B cell (primary cell): ENCODE measurements at regions not wholly inside any gene's neighbourhood (a gene's known extent, or its start where the extent isn't known, plus 50 kb on each side); places are given as distances from the start of the nearest gene placed in this dataset.

ENCODE experiments used
- ATAC-seq: fragments of 200-7000 bp; cut with Tn5 transposase; one replicate; pipeline ENCODE4 v1.10.0; 2021; ENCODE audit warnings: low read depth, mild to moderate bottlenecking, moderate number of reproducible peaks, moderate library complexity
- CTCF ChIA-PET: fragments of 350-600 bp; sonication (Branson Sonifier 250); formaldehyde crosslinking; loops from one replicate; lab custom pipeline; 2021; ENCODE audit warnings: antibody characterized with exemption, inconsistent platforms; lab: Charles Lee
- POLR2A ChIA-PET: fragments of 350-600 bp; sonication (Branson Sonifier 250); formaldehyde crosslinking; loops from one replicate; lab custom pipeline; 2021; ENCODE audit warnings: antibody characterized with exemption; lab: Charles Lee
- DNase-seq: peaks from one replicate; pipeline ENCODE4 v3.0.0; 2013
- H2AFZ ChIP-seq: 2 replicates; pipeline ENCODE4 v1.6.1; 2012; ENCODE audit warnings: mild to moderate bottlenecking, low read depth, low read length; ENCODE audit not compliant: insufficient read depth, poor library complexity, severe bottlenecking
- H3K27ac ChIP-seq, 2 donors: 1 replicate in 1 of 2; 2 replicates in 1 of 2; pipeline ENCODE4 v1.5.1; 2012 to 2013; ENCODE audit warnings: low read length in 2 of 2, mild to moderate bottlenecking in 2 of 2, moderate library complexity in 1 of 2
- H3K27me3 ChIP-seq, 4 experiments: fragments of 200-600 bp in 1 of 4; sonication (generic) in 1 of 4; replicated peaks in 1 of 4; 1 replicate in 2 of 4; 2 replicates in 2 of 4; pipeline versions ENCODE4 v1.6.1 to v1.7.0; 2013 to 2016; ENCODE audit warnings: low read length in 3 of 4, mild to moderate bottlenecking in 2 of 4, mixed read lengths in 1 of 4, moderate library complexity in 1 of 4; ENCODE audit not compliant: insufficient read depth in 4 of 4, control insufficient read depth in 3 of 4; ENCODE audit errors: control extremely low read depth in 1 of 4
- H3K36me3 ChIP-seq, 2 experiments: replicated peaks in 1 of 2; 1 replicate in 1 of 2; 2 replicates in 1 of 2; pipeline versions ENCODE4 v1.6.1 to v1.7.1; 2013; ENCODE audit warnings: low read length in 1 of 2; ENCODE audit not compliant: insufficient read depth in 2 of 2, control insufficient read depth in 1 of 2; ENCODE audit errors: control extremely low read depth in 1 of 2, extremely low read depth in 1 of 2
- H3K4me1 ChIP-seq, 2 donors: fragments of 200-600 bp in 1 of 2; sonication (generic) in 1 of 2; 1 replicate in 1 of 2; 2 replicates in 1 of 2; pipeline versions ENCODE4 v1.5.1 to v1.6.1; 2013 to 2017; ENCODE audit warnings: low read length in 2 of 2; ENCODE audit not compliant: control insufficient read depth in 2 of 2, insufficient read depth in 2 of 2
- H3K4me2 ChIP-seq: replicated peaks from 2 replicates; pipeline ENCODE3; 2012; ENCODE audit warnings: mild to moderate bottlenecking, low read depth, low read length; ENCODE audit not compliant: poor library complexity, severe bottlenecking
- H3K4me3 ChIP-seq, 5 experiments: fragments of 200-600 bp in 1 of 5; sonication (generic) in 1 of 5; 1 replicate in 3 of 5; 2 replicates in 2 of 5; pipeline versions ENCODE4 v1.5.1 to v1.7.0; 2011 to 2016; ENCODE audit warnings: low read length in 4 of 5, mild to moderate bottlenecking in 4 of 5, low read depth in 2 of 5, control low read depth in 1 of 5, moderate library complexity in 1 of 5; ENCODE audit not compliant: insufficient read depth in 1 of 5; ENCODE audit errors: control extremely low read depth in 1 of 5, extremely low read depth in 1 of 5
- H3K79me2 ChIP-seq: fragments of 200-600 bp; sonication (generic); one replicate; pipeline ENCODE4 v1.6.0; 2016; ENCODE audit warnings: low read length; ENCODE audit not compliant: control insufficient read depth, insufficient read depth
- H3K9ac ChIP-seq: fragments of 200-600 bp; sonication (generic); 2 replicates; pipeline ENCODE4 v1.6.1; 2017; ENCODE audit warnings: mild to moderate bottlenecking, low read length, moderate library complexity
- H3K9me3 ChIP-seq, 3 donors: one replicate each; pipeline versions ENCODE4 v1.6.1 to v1.7.1; 2013; ENCODE audit warnings: low read length in 2 of 3; ENCODE audit not compliant: control insufficient read depth in 2 of 3, insufficient read depth in 1 of 3; ENCODE audit errors: control extremely low read depth in 1 of 3
- H4K20me1 ChIP-seq: 2 replicates; pipeline ENCODE4 v1.6.0; 2012; ENCODE audit warnings: mild to moderate bottlenecking, low read length; ENCODE audit not compliant: insufficient read depth, control insufficient read depth, poor library complexity, severe bottlenecking
- H3K27ac Mint-ChIP-seq: one replicate; pipeline ENCODE4 v1.8.0; 2021; ENCODE audit warnings: mixed read lengths
- H3K27me3 Mint-ChIP-seq: one replicate; pipeline ENCODE4 v1.8.0; 2021; ENCODE audit warnings: mixed read lengths
- H3K4me1 Mint-ChIP-seq: one replicate; pipeline ENCODE4 v1.8.0; 2021; ENCODE audit warnings: mixed read lengths
- H3K4me3 Mint-ChIP-seq: one replicate; pipeline ENCODE4 v1.8.0; 2021; ENCODE audit warnings: mixed read lengths
- H3K9me3 Mint-ChIP-seq: one replicate; pipeline ENCODE4 v1.8.0; 2022; ENCODE audit warnings: mixed read lengths; ENCODE audit not compliant: insufficient read depth
- EZH2 ChIP-seq: IDR thresholded peaks from 2 replicates; pipeline ENCODE4 v1.6.1; 2012; ENCODE audit warnings: borderline replicate concordance, low read depth, mild to moderate bottlenecking, moderate library complexity, low read length; ENCODE audit not compliant: insufficient read depth, poor library complexity, severe bottlenecking
- WGBS: methylation state at CpG from one replicate; pipeline ENCODE4 v1.1.5; 2013; ENCODE audit warnings: missing lambda C conversion rate; ENCODE audit not compliant: insufficient coverage; 5-methylcytosine and 5-hydroxymethylcytosine counted together
- intact Hi-C: fragments of 100-400 bp; cut with micrococcal nuclease; formaldehyde crosslinking; loops from one replicate; pipeline ENCODE4 v1.10.0; 2022
- TF ChIP-seq, protein P1 (sequence below): fragments of 200-600 bp; IDR thresholded peaks from one replicate; pipeline ENCODE4 v1.8.0; 2022; ENCODE audit warnings: antibody characterized with exemption, mild to moderate bottlenecking

DNA sequence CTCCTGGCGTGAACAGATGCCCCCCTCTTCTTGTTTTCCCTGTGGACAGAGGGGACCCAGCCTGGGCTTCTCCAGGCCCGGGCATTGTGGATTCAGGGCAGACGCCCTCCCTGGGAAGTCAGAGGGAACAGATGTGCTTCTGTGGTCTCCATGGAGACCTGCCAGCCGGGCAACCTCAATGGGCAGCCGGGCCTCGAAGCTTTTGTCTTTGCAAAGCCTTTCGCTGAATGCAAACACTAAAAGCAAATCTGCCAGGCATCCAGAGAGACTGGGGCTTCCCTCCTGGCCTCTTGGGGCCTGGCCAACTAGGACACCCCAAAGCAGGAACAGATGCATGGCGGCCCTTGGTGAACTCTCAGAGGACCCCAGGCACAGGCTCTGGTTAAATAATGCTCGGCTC lies 370.0 kb upstream of the SULF2 start:
- Histone ChIP-seq H4K20me1 (no peaks in the 10 kb centered on the region), H3K4me2 (no peak overlapping the region), H3K9ac (no peak overlapping the region), H3K36me3 (no peaks in the 10 kb centered on the region), H3K27me3 (peaks cover 0 to 13% (median 0%) of the 10 kb centered on the region in 4 experiments), H3K9me3 (peaks cover 0 to 17% (median 9%) of the 10 kb centered on the region in 3 donors), H3K27ac (no peak overlapping the region), H3K4me1 (no peaks in the 10 kb centered on the region), H3K4me3 (no peak overlapping the region), H3K79me2 (no peaks in the 10 kb centered on the region), H2AFZ (no peak overlapping the region)
- H3K9me3 Mint-ChIP-seq, result peaks cover 10% of the 10 kb centered on the region
- 89% methylated on average over 9 of the region's 9 CpGs for WGBS
- ChIA-PET POLR2A (no interaction called here), CTCF (no interaction called here)
- intact Hi-C loops, result no loop called here
- TF ChIP-seq, protein P1, sequence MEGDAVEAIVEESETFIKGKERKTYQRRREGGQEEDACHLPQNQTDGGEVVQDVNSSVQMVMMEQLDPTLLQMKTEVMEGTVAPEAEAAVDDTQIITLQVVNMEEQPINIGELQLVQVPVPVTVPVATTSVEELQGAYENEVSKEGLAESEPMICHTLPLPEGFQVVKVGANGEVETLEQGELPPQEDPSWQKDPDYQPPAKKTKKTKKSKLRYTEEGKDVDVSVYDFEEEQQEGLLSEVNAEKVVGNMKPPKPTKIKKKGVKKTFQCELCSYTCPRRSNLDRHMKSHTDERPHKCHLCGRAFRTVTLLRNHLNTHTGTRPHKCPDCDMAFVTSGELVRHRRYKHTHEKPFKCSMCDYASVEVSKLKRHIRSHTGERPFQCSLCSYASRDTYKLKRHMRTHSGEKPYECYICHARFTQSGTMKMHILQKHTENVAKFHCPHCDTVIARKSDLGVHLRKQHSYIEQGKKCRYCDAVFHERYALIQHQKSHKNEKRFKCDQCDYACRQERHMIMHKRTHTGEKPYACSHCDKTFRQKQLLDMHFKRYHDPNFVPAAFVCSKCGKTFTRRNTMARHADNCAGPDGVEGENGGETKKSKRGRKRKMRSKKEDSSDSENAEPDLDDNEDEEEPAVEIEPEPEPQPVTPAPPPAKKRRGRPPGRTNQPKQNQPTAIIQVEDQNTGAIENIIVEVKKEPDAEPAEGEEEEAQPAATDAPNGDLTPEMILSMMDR, result no peak
- TF ChIP-seq EZH2, result no peak
- peaks cover 32% of the 10 kb centered on the region for H3K27me3 Mint-ChIP-seq
- H3K4me1 Mint-ChIP-seq, result no peaks in the 10 kb centered on the region
- H3K27ac Mint-ChIP-seq, result no peak overlapping the region
- H3K4me3 Mint-ChIP-seq, result no peak overlapping the region
- DNase-seq (no peak), ATAC-seq (no peak)

DNA sequence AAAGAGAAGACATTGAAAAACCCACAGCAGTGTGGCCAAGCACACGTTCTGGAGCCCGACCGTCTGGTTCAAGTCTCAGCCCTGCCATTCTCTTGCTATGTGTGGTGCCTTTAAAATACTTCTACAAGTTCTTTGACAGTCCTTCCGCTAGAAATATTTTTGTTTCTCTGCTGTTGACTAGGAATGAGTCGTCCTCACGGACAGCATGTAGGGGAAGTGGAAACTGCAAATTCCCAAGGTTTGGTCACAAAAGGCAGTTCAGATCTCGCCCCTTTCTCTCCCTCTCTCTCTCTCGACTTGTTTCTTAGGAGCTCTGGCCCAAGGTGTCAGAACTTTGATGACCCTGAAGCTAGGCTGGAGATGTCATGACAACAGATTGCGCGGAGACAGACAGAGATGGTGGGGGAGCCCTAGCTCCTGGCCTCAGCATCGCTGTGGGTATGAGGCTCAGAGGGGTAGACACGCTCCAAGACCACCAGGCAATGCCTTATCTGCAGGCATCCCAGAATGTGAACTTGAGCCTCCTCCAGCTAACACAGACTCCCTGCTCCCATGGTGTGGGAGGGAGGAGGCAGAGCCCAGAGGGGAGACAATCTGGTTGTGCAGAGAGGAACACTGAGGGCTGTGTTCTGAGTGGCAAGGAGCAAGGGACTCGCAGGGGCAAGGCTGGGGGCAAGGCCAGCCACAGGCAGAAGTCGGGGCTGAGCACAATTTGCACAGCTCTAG lies 368.9 kb upstream of the SULF2 start:
- no peaks in the 10 kb centered on the region for H3K4me1 Mint-ChIP-seq
- Histone ChIP-seq H3K4me1 (no peaks in the 10 kb centered on the region), H2AFZ (no peak overlapping the region), H3K36me3 (no peaks in the 10 kb centered on the region), H3K4me3 (no peak overlapping the region), H3K9ac (no peak overlapping the region), H3K4me2 (no peak overlapping the region), H4K20me1 (no peaks in the 10 kb centered on the region), H3K79me2 (no peaks in the 10 kb centered on the region), H3K9me3 (peaks cover 0 to 17% (median 9%) of the 10 kb centered on the region in 3 donors), H3K27ac (no peak overlapping the region), H3K27me3 (peaks cover 0 to 13% (median 0%) of the 10 kb centered on the region in 4 experiments)
- H3K9me3 Mint-ChIP-seq, result peaks cover 10% of the 10 kb centered on the region
- WGBS, result 94% methylated on average over 3 of the region's 14 CpGs
- CTCF ChIA-PET, result no interaction called here
- H3K4me3 Mint-ChIP-seq, result no peak overlapping the region
- DNase-seq, result no peak
- intact Hi-C loops, result no loop called here
- H3K27me3 Mint-ChIP-seq, result peaks cover 25% of the 10 kb centered on the region
- POLR2A ChIA-PET, result no interaction called here
- TF ChIP-seq, protein P1, result no peak
- no peak for TF ChIP-seq EZH2
- ATAC-seq, result no peak
- no peak overlapping the region for H3K27ac Mint-ChIP-seq
